Fibroblast of lung (primary cell): ENCODE measurements at regions not wholly inside any gene's neighbourhood (a gene's known extent, or its start where the extent isn't known, plus 50 kb on each side); places are given as distances from the start of the nearest gene placed in this dataset.

Experiments used
- DNase-seq, 2 donors: peaks; one replicate each; pipeline versions ENCODE4 v3.0.0 to v3.0.0-alpha.2; 2010; ENCODE audit warnings: low read depth in 2 of 2
- H2AFZ ChIP-seq: 2 replicates; pipeline ENCODE4 v1.5.1; 2012; ENCODE audit warnings: low read length, control low read depth, inconsistent platforms
- H3K27ac ChIP-seq: 2 replicates; pipeline ENCODE4 v1.5.1; 2011; ENCODE audit warnings: low read length, control low read depth; ENCODE audit not compliant: insufficient read depth
- H3K27me3 ChIP-seq: 2 replicates; pipeline ENCODE4 v1.5.1; 2011; ENCODE audit warnings: mild to moderate bottlenecking, low read length; ENCODE audit not compliant: control insufficient read depth, insufficient read depth
- H3K36me3 ChIP-seq: 2 replicates; pipeline ENCODE4 v1.5.1; 2011; ENCODE audit warnings: low read length; ENCODE audit not compliant: control insufficient read depth, insufficient read depth
- H3K4me1 ChIP-seq: 2 replicates; pipeline ENCODE4 v1.5.1; 2011; ENCODE audit warnings: low read length; ENCODE audit not compliant: control insufficient read depth, insufficient read depth; ENCODE audit errors: extremely low read depth
- H3K4me2 ChIP-seq: 2 replicates; pipeline ENCODE4 v1.5.1; 2011; ENCODE audit warnings: low read length, control low read depth; ENCODE audit not compliant: insufficient read depth; ENCODE audit errors: extremely low read depth
- H3K4me3 ChIP-seq, 4 experiments: fragments of 200-600 bp in 1 of 4; sonication (generic) in 1 of 4; replicated peaks in 1 of 4; 2 replicates each; pipeline ENCODE4 v1.5.1; 2011 to 2016; ENCODE audit warnings: low read length in 4 of 4, low read depth in 3 of 4, mild to moderate bottlenecking in 3 of 4, control low read depth in 2 of 4, inconsistent platforms in 1 of 4, mixed read lengths in 1 of 4; ENCODE audit not compliant: insufficient read depth in 1 of 4; ENCODE audit errors: control extremely low read depth in 1 of 4
- H3K79me2 ChIP-seq: 2 replicates; pipeline ENCODE4 v1.5.1; 2012; ENCODE audit warnings: mild to moderate bottlenecking, low read length, inconsistent platforms; ENCODE audit not compliant: control insufficient read depth, insufficient read depth
- H3K9ac ChIP-seq: 2 replicates; pipeline ENCODE4 v1.5.1; 2011; ENCODE audit warnings: mild to moderate bottlenecking, low read length, control low read depth; ENCODE audit not compliant: insufficient read depth
- H3K9me3 ChIP-seq: 2 replicates; pipeline ENCODE4 v1.5.1; 2012; ENCODE audit warnings: low read depth, low read length; ENCODE audit not compliant: control insufficient read depth, insufficient read depth
- H4K20me1 ChIP-seq: 2 replicates; pipeline ENCODE4 v1.5.1; 2011; ENCODE audit warnings: low read length; ENCODE audit not compliant: control insufficient read depth, insufficient read depth; ENCODE audit errors: extremely low read depth
- EZH2 ChIP-seq: IDR thresholded peaks from 2 replicates; pipeline ENCODE4 v1.5.1; 2012; ENCODE audit warnings: low read length, control low read depth, mild to moderate bottlenecking; ENCODE audit errors: missing control alignments
- TF ChIP-seq, protein P1 (sequence below), 2 donors: IDR thresholded peaks in 1 of 2; conservative IDR thresholded peaks in 1 of 2; 1 replicate in 1 of 2; 2 replicates in 1 of 2; pipeline ENCODE4 v1.5.1; 2011 to 2012; ENCODE audit warnings: low read length in 2 of 2, control low read depth in 1 of 2, inconsistent platforms in 1 of 2, low read depth in 1 of 2, mild to moderate bottlenecking in 1 of 2

DNA sequence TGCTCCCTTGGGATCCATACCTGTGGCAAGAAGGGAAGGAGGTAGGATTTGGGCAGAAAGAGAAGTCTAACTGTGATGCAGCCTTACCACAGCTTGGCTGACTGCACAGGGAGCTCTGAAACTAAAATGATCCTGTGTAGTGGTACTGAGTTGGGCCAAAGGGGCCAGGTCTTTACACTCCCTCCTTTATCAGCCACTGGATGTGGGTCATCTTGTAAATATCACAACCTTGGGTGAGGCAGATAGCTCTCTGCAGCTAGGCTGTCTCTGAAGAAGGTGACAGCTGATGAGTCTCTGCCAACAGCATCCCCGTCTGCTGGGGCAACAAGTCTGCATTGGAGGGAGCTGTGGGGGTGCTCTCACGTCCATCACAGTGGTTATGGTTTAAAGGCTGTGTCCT lies 95.9 kb upstream of the CAND1 start:
- Histone ChIP-seq H3K36me3 (no peaks in the 10 kb centered on the region), H2AFZ (no peak overlapping the region), H3K27ac (no peak overlapping the region), H3K4me2 (no peak overlapping the region), H4K20me1 (no peaks in the 10 kb centered on the region), H3K9me3 (no peaks in the 10 kb centered on the region), H3K27me3 (no peaks in the 10 kb centered on the region), H3K4me1 (no peaks in the 10 kb centered on the region), H3K79me2 (no peaks in the 10 kb centered on the region), H3K9ac (no peak overlapping the region), H3K4me3 (no peak overlapping the region)
- no peak for TF ChIP-seq EZH2
- TF ChIP-seq, protein P1, sequence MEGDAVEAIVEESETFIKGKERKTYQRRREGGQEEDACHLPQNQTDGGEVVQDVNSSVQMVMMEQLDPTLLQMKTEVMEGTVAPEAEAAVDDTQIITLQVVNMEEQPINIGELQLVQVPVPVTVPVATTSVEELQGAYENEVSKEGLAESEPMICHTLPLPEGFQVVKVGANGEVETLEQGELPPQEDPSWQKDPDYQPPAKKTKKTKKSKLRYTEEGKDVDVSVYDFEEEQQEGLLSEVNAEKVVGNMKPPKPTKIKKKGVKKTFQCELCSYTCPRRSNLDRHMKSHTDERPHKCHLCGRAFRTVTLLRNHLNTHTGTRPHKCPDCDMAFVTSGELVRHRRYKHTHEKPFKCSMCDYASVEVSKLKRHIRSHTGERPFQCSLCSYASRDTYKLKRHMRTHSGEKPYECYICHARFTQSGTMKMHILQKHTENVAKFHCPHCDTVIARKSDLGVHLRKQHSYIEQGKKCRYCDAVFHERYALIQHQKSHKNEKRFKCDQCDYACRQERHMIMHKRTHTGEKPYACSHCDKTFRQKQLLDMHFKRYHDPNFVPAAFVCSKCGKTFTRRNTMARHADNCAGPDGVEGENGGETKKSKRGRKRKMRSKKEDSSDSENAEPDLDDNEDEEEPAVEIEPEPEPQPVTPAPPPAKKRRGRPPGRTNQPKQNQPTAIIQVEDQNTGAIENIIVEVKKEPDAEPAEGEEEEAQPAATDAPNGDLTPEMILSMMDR (conservative IDR thresholded peaks at IDR 0.05 in 1 of 2, IDR thresholded peaks at IDR 0.05 in 1 of 2; ENCODE audit: low read depth in 1 of 2, low read length in 2 of 2), result no peak
- DNase-seq, result no peak

- no peaks in the 10 kb centered on the region for H3K9me3 ChIP-seq
- no peaks in the 10 kb centered on the region for H4K20me1 ChIP-seq
- no peak overlapping the region for H3K9ac ChIP-seq
- H3K27me3 ChIP-seq, result no peaks in the 10 kb centered on the region
- TF ChIP-seq EZH2, result no peak
- TF ChIP-seq, protein P1 (conservative IDR thresholded peaks at IDR 0.05 in 1 of 2, IDR thresholded peaks at IDR 0.05 in 1 of 2; ENCODE audit: low read depth in 1 of 2, low read length in 2 of 2), result no peak
- no peak overlapping the region for H2AFZ ChIP-seq
- no peaks in the 10 kb centered on the region for H3K79me2 ChIP-seq
- no peaks in the 10 kb centered on the region for H3K4me1 ChIP-seq
- H3K27ac ChIP-seq, result no peak overlapping the region
- no peak overlapping the region for H3K4me3 ChIP-seq
- no peak for DNase-seq
- no peaks in the 10 kb centered on the region for H3K36me3 ChIP-seq
- no peak overlapping the region for H3K4me2 ChIP-seq
Observed at GRCh38 chr12:67182551-67182950, 86.6 kb upstream of the CAND1 start.

DNA sequence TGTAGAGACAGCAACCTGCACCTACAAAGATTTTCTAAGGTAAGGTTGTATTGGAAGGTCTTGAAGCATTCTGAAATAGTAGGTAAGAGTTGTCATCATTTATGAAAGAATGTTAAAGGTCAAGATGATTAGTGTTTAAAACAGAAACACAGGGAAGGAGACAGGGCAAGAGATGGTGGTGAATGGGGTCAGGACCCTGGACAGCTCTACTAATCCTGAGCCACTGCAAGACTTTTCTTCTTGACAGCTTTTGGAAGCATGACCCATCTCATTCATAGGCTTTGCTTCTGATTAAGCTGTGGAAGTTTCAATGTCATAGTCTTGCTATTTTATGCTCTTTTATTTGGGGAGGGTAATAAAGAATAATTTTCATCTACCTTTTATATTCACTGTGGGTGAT lies 75.5 kb upstream of the CAND1 start:
- Histone ChIP-seq H3K9ac (no peak overlapping the region), H3K9me3 (no peaks in the 10 kb centered on the region), H3K36me3 (no peaks in the 10 kb centered on the region), H3K27me3 (no peaks in the 10 kb centered on the region), H3K4me2 (no peak overlapping the region), H3K4me1 (no peaks in the 10 kb centered on the region), H2AFZ (no peak overlapping the region), H3K4me3 (no peak overlapping the region), H3K79me2 (no peaks in the 10 kb centered on the region), H3K27ac (no peak overlapping the region), H4K20me1 (no peaks in the 10 kb centered on the region)
- TF ChIP-seq, protein P1 (conservative IDR thresholded peaks at IDR 0.05 in 1 of 2, IDR thresholded peaks at IDR 0.05 in 1 of 2; ENCODE audit: low read depth in 1 of 2, low read length in 2 of 2), result no peak
- no peak for TF ChIP-seq EZH2
- DNase-seq, result peak; percentile 16 to 34
